ENCODE measurements at regions not wholly inside any gene's neighbourhood (a gene's known extent, or its start where the extent isn't known, plus 50 kb on each side); places are given as distances from the start of the nearest gene placed in this dataset.
A peak's percentile ranks its signal among the peaks of the same experiment; 100 is the strongest.

GRCh38 chr12:124210991-124211577, 83.8 kb upstream of the RFLNA start:
- FAIRE-seq (no peak), DNase-seq (ENCODE audit: low read depth) (no peak)
- TF ChIP-seq CTCF (IDR thresholded peaks at IDR 0.05; ENCODE audit: insufficient read depth, low read length, severe bottlenecking): no peak
- Histone ChIP-seq H3K36me3 (ENCODE audit: control insufficient read depth, insufficient read depth, low read length) (no peaks in the 10 kb centered on the region), H3K27me3 (ENCODE audit: control insufficient read depth, insufficient read depth, low read length) (no peaks in the 10 kb centered on the region), H3K4me3 (ENCODE audit: low read depth, low read length) (no peak overlapping the region)

DNA sequence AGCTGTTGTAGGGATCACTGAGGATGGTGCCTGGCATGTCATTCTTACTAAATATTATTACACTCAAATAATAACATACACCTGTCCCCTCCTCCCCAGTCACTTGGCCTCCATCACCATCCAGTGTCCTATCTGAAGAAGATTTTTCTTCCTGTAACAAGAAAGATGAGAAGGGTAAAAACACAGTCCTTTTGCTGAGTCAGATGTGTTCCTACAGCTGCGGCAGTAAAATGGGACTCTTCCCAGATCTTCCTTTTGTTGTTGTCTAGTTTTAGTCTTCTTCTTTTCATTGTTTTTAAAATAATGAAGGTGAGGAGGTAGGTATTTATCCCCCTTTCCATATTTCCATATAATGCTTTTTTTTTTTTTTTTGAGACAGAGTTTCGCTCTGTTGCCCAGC, 83.1 kb upstream of the RFLNA start:
- Histone ChIP-seq H3K4me3 (ENCODE audit: low read depth, low read length) (no peak overlapping the region), H3K36me3 (ENCODE audit: control insufficient read depth, insufficient read depth, low read length) (no peaks in the 10 kb centered on the region), H3K27me3 (ENCODE audit: control insufficient read depth, insufficient read depth, low read length) (no peaks in the 10 kb centered on the region)
- FAIRE-seq (no peak), DNase-seq (ENCODE audit: low read depth) (no peak)
- no peak for TF ChIP-seq CTCF (IDR thresholded peaks at IDR 0.05; ENCODE audit: insufficient read depth, low read length, severe bottlenecking)

GRCh38 chr12:124213666-124214347, 81.1 kb upstream of the RFLNA start:
- H3K27me3 ChIP-seq (ENCODE audit: control insufficient read depth, insufficient read depth, low read length): no peaks in the 10 kb centered on the region
- H3K4me3 ChIP-seq (ENCODE audit: low read depth, low read length): no peak overlapping the region
- DNase-seq (ENCODE audit: low read depth) (no peak), FAIRE-seq (peak; percentile 55)
- TF ChIP-seq CTCF (IDR thresholded peaks at IDR 0.05; ENCODE audit: insufficient read depth, low read length, severe bottlenecking): no peak
- H3K36me3 ChIP-seq (ENCODE audit: control insufficient read depth, insufficient read depth, low read length): no peaks in the 10 kb centered on the region

GRCh38 chr12:124214574-124214973, 80.3 kb upstream of the RFLNA start:
- TF ChIP-seq CTCF (IDR thresholded peaks at IDR 0.05; ENCODE audit: insufficient read depth, low read length, severe bottlenecking): no peak
- FAIRE-seq (no peak), DNase-seq (ENCODE audit: low read depth) (no peak)
- Histone ChIP-seq H3K4me3 (ENCODE audit: low read depth, low read length) (no peak overlapping the region), H3K27me3 (ENCODE audit: control insufficient read depth, insufficient read depth, low read length) (no peaks in the 10 kb centered on the region), H3K36me3 (ENCODE audit: control insufficient read depth, insufficient read depth, low read length) (no peaks in the 10 kb centered on the region)

- FAIRE-seq (no peak), DNase-seq (ENCODE audit: low read depth) (no peak)
- H3K36me3 ChIP-seq (ENCODE audit: control insufficient read depth, insufficient read depth, low read length): no peaks in the 10 kb centered on the region
- no peak overlapping the region for H3K4me3 ChIP-seq (ENCODE audit: low read depth, low read length)
- H3K27me3 ChIP-seq (ENCODE audit: control insufficient read depth, insufficient read depth, low read length): no peaks in the 10 kb centered on the region
- TF ChIP-seq CTCF (IDR thresholded peaks at IDR 0.05; ENCODE audit: insufficient read depth, low read length, severe bottlenecking): no peak
Measured at GRCh38 chr12:124216966-124217365, 77.9 kb upstream of the RFLNA start.

Data from bronchial epithelial cell (primary cell).